HG02610 (cell line): ENCODE measurements at regions not wholly inside any gene's neighbourhood (a gene's known extent, or its start where the extent isn't known, plus 50 kb on each side); places are given as distances from the start of the nearest gene placed in this dataset.

ENCODE experiments used
- ATAC-seq: cut with Tn5 transposase; IDR thresholded peaks from one replicate; pipeline ENCODE4 v1.9.1; 2021; ENCODE audit warnings: mild to moderate bottlenecking, moderate library complexity; ENCODE audit not compliant: unreplicated experiment

DNA sequence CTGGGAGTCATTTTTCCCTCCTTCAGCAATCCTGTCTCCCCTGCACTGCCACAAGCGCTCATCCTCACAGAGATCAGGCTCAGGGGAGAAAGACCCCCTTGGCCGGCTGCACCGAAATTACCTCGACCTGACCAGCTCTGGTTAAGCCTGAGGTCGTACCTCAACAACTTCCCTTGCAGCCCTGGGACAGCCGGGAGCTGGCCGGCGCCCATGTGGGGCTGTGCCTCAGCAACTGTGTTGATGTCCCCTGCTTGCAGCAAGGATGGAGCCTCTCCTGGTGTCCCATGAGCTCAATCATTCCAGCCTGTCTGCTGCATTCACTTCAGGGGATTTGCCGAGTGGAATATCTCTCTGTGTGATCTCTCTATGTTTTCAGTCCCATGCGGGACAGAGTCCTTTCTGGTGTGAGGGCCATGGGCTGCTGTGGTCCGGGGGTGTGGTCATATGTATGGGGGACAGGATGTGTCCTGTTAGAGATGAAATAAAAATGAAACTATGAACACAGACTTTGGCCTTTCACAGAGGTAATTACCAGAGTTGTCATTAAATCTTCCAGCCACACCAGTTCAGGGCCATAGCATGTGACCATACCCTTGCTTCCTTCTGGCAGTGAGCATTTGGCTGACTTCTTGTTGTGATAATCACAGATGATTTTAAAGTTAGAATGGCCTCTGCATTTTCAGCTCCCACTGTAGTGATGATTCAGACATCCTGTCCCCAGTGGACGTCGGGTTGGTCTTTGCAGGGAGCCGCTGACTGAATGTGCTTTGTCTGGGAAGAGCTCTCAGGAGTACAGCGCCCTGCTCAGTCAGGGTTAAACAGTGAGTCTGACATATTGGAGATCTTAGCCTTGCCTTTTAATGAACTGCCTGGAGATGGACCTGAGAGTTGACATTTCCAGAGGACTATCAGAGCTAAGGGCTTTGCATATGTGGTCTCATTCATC lies 405.9 kb downstream of the AACS start:
- no peak for ATAC-seq

GRCh38 chr12:125473501-125473900 lies 408.3 kb downstream of the AACS start:
- no peak for ATAC-seq

DNA sequence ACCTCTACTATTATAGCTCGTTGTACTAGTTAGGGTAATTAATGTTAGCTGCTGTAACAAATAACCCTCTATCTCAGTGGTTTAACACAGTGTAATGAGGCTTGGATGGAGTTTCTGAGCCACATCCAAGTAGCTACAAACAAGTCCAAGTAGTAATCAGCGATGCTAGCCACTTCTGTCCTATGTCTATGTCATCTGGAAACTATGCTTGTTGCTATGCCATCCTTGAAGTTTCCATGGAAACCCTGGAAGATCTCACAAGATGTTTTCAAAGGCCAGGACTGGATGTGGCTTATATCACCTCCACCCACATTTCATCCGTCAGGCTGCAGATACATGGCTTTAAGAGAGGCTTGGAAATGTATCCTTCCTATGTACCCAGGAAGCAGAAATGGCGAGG lies 422.1 kb downstream of the AACS start:
- ATAC-seq: no peak

DNA sequence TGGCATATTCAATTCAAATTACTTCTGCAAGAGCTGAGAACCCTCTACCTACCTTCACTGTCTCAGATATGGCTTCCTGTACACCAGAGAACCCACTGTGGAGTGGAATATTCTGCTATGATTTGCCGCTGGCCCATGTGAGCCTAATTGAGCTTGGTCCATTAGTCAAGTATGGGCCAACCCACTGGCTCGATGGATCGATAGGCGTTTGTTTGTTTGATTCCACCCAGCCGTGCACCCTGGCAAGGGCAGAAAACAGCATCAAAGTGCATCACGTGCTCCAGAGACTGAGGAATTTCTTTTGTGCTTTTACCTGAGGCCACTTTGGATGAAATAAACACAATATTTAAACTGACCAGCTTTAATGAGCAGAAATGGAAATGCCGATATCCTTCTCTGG lies 426.3 kb downstream of the AACS start:
- no peak for ATAC-seq

GRCh38 chr12:125492354-125493270 lies 427.4 kb downstream of the AACS start:
- ATAC-seq: no peak

GRCh38 chr12:125493704-125494308 lies 428.6 kb downstream of the AACS start:
- no peak for ATAC-seq

DNA sequence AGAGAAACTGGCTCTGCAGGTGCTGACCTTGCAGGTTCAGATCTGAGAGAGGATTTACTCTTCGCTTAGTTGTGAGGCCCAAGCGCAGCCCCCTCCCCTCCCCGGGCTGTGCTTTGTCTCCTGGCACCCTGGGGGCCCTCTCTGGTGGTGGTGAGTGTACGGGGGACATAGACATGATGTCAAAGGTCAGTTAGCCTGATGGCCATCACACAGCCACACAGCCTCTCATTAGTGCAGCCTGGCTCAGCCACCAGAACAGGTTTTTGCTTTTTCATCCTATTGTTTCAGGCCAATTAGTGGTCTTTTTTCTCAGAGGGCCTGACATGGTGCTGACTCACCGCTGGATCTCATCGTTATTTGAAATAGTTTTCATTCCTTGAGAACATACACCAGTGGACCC lies 437.9 kb downstream of the AACS start:
- ATAC-seq: no peak

GRCh38 chr12:125509195-125509594 lies 444.0 kb downstream of the AACS start:
- ATAC-seq: no peak

DNA sequence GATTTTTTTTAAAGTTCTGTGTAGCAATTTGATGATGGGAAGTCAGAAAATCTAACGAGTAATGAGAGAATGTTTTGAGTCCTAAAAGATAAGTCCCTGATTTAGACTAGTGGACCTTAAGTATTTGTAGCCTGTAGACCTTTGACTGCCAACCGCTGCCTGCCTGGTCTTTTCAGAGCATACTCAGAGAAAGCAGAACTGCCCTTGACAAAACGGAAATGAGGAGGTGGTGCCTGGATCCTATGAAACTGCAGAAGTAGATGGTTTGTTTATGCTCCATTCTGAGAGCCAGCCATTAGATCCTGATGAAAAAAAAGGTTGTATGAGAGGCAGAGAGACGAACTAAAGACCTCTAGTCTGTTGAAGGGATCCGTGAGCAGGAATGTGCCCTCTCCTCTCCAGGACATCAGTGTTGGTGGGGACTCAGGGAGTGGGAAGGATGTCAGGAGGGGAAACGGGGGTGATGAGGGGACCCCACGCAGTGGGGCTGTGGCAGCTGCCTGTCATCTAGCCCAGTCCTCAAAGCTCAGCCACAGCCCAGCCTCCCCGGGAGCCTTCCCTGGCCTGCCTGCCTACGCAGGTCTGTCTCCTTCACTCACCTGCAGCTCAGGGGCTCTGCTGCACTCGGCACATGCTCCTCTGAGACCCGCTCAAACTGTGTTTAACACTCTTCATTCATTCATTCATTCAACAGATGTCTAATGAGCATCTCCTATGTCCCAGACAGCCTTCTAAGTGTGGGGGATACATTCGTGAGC lies 447.5 kb downstream of the AACS start:
- no peak for ATAC-seq

DNA sequence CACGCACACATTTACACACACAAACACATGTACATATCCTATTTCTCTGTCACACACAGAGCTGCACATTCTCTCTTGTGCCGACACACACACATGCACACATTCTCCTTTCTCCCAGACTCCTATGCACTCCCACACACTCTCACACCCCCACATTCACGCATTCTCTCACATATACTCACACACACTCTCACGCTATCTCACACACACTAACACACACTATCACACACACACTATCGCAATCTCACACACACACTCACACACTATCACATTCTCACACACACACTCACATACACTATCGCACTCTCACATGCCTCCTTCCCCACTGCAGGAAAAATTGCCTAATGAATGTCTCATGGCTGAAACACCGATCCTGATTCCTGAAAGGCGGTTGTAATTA lies 450.7 kb downstream of the AACS start:
- ATAC-seq: no peak

GRCh38 chr12:125518074-125518473 lies 452.8 kb downstream of the AACS start:
- ATAC-seq: no peak

- no peak for ATAC-seq
These were observed 453.9 kb downstream of the AACS start for GRCh38 chr12:125519026-125519651.

- ATAC-seq: no peak
These were observed 460.6 kb downstream of the AACS start for GRCh38 chr12:125525879-125526278.

DNA sequence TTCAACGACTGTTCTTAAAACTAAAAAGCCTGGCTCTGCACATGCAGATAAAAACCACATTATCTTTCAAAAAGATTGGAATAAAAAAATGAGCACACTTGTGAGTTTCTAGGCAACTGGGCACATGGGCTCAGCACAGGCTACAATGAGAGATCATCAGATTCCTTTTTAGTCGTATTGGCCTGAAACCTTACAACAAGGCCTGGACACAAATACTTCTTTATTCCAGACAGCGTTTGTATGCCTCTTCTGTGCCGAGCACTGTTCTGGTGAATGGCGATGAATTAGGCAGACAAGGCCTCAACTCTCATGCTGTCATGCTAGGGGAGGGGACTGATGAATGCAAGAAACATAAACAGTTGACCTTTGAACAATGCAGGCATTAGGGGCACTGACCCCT lies 463.0 kb downstream of the AACS start:
- no peak for ATAC-seq

GRCh38 chr12:125530201-125530600 lies 465.0 kb downstream of the AACS start:
- no peak for ATAC-seq

GRCh38 chr12:125530876-125531275 lies 465.6 kb downstream of the AACS start:
- no peak for ATAC-seq

DNA sequence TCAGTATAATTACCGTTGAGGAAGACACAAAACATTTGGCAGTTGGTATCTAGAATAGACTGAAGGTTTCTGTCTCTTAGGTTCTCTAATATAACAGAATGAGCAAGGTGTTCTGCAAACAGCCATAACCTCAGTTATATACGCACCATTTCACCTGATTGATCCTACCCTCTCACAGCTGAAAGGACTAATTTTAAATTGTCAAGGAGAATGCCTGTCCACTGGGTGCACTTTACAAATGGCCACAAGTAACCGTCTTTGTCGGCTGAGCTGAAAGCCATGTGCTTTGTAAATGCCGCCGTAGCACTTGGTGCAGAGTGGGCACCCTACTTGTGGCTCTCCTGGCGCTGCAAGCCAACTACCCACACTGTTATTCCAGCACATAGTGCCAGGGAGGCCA lies 466.3 kb downstream of the AACS start:
- ATAC-seq: no peak

DNA sequence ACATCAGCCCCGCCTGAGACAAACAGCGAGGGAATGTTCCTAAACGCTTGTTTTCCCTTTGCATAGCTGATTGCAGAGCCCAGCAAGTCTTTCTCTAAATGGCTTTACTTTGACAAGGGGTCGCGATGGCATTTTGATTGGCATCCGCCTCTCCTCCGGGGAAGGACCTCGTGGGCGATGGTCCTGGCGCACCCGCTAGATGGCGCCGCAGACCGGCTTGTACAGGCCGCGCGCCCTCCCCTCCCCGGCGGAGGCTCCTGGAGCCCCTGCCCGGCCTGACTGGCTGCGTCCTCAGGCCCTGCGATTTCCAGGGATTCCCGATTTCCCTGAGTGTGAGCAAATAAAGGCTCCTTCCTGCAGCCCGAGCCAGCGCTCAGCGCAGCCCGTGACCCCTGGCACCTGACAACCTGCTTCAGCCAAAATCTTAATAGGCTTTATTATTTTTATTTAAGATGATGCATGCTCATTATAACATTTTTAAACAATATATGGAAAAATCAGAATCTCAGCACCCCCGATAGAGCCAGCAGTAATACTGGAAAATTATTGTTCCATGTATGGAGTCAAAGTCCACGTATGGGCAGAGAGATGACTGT lies 468.3 kb downstream of the AACS start:
- no peak for ATAC-seq

GRCh38 chr12:125538401-125539199 lies 473.4 kb downstream of the AACS start:
- no peak for ATAC-seq
